ENCODE measurements at regions not wholly inside any gene's neighbourhood (a gene's known extent, or its start where the extent isn't known, plus 50 kb on each side); places are given as distances from the start of the nearest gene placed in this dataset.
"Not testable (repeated sequence)": the region's sequence is repeated elsewhere in the genome, so short reads cannot be mapped to it uniquely, and the experiment has no call there.

DNA sequence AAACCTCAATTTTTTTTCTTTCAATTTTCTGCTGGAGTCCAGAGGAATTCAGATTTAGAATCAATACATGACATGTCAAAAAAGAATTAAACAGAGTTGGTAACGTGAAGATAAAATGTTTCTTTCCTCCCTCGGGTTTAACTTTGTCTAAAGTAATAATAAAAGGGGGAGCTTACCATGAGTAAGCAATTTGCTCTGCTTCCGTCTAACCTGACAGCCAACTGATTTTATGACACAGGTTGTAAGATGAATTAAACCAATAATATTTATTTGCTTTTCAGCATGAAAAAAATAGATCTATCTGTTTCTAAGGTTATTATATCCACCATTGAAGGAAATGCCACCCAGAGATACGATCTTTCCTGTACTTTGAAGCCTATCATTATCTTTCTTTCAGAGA is 352.6 kb downstream of the OSTF1 start:
- CTCF ChIA-PET = no interaction called here
- H3K9me3 Mint-ChIP-seq (ENCODE audit: low read depth) = no peaks in the 10 kb centered on the region
- H3K4me3 Mint-ChIP-seq = no peak overlapping the region

DNA sequence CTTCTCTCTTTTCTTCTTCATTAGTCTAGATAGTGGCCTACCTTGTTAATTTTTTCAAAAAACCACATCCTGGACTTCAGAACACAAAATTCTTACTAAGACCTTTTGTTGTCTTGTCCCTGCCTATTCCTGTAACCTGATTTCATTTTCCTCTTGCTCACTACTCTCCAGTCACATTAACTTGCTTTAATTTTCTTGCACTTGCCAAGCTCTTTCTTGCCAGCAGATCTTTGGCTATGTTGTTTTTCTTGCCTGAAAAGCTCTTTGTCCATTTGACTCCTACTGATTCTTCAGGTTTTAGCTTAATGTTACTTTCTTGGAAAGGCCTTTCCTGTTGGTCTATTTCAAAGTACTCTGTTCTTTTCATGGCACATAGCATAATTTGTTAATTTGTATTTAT is 356.8 kb downstream of the OSTF1 start:
- H3K4me3 Mint-ChIP-seq = no peak overlapping the region
- H3K27ac Mint-ChIP-seq = no peak overlapping the region
- no peaks in the 10 kb centered on the region for H3K36me3 Mint-ChIP-seq
- H3K9me3 Mint-ChIP-seq (ENCODE audit: low read depth) = no peaks in the 10 kb centered on the region
- no peaks in the 10 kb centered on the region for H3K27me3 Mint-ChIP-seq
- CTCF ChIA-PET = no interaction called here
- ATAC-seq = no peak
- DNase-seq = no peak
- no peaks in the 10 kb centered on the region for H3K4me1 Mint-ChIP-seq

More for the DNA sequence above, 352.6 kb downstream of the OSTF1 start:
- Mint-ChIP-seq H3K36me3 (no peaks in the 10 kb centered on the region), H3K4me1 (no peaks in the 10 kb centered on the region), H3K27ac (no peak overlapping the region), H3K27me3 (no peaks in the 10 kb centered on the region)
- DNase-seq = no peak
- no peak for ATAC-seq

DNA sequence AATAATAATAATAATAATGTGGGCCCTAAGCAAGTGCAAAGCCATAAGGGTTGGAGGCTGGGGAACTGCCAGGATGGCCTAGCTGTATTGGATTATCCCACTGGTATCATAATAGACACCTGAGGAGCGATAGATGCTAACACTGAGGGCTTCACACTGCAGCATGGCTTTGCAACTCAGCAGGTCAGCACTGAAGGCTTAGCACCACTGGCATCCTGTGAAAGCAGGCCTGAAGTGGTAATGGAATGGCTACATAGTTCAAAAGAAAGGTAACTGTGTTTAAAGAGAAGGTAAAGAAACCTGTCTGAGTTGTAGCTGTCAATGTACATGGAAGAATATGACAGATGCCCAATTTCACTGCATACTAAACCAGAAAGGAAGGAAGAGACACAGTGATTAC is 359.0 kb downstream of the OSTF1 start:
- Mint-ChIP-seq H3K27ac (no peak overlapping the region), H3K4me3 (no peak overlapping the region), H3K9me3 (ENCODE audit: low read depth) (no peaks in the 10 kb centered on the region), H3K4me1 (no peaks in the 10 kb centered on the region), H3K27me3 (no peaks in the 10 kb centered on the region), H3K36me3 (no peaks in the 10 kb centered on the region)
- ATAC-seq (no peak), DNase-seq (no peak)
- CTCF ChIA-PET = no interaction called here

DNA sequence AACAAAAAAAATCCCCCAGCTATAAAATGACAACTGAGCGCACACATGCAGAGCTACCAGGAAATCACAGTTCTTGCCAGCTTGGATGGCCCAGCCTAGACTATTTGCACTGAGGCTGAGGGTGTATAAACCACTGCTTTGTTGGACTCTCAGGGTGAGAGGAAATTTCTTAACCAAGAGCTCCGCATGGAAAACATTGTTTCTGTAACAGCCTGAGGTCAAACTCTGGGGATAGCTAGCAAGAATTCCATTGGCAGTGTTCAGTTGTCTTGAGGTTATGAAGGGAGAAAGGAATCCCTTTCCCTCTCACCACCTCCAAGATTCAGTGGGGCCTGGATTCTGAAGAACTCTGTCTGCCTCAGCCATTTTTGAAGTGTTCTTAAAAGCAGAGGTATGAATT is 360.0 kb downstream of the OSTF1 start:
- Mint-ChIP-seq H3K36me3 (no peaks in the 10 kb centered on the region), H3K4me1 (no peaks in the 10 kb centered on the region), H3K27me3 (no peaks in the 10 kb centered on the region), H3K9me3 (ENCODE audit: low read depth) (no peaks in the 10 kb centered on the region), H3K4me3 (no peak overlapping the region), H3K27ac (no peak overlapping the region)
- ATAC-seq = no peak
- CTCF ChIA-PET = no interaction called here
- no peak for DNase-seq

DNA sequence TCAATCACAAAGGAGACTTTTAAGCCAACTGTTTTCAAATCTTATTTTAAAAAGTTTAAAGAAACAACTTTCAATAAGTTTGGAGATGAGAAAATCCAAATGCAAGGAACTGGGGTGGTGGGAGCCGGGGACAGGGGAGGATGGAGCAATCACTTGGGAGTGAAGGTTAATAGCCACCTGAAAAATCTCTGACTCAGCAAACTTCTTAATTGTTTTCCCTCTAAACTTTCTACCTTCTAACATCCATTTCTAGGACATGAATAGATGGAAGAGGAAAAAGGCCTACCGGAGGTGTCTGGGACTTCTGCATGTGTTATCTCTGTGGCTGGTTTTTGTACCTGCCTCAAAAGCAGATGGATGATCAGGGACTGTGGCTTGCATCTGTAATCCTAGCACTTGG is 360.6 kb downstream of the OSTF1 start:
- DNase-seq (no peak), ATAC-seq (no peak)
- Mint-ChIP-seq H3K4me3 (no peak overlapping the region), H3K27ac (no peak overlapping the region), H3K4me1 (no peaks in the 10 kb centered on the region), H3K36me3 (no peaks in the 10 kb centered on the region), H3K27me3 (no peaks in the 10 kb centered on the region), H3K9me3 (ENCODE audit: low read depth) (no peaks in the 10 kb centered on the region)
- CTCF ChIA-PET = no interaction called here

DNA sequence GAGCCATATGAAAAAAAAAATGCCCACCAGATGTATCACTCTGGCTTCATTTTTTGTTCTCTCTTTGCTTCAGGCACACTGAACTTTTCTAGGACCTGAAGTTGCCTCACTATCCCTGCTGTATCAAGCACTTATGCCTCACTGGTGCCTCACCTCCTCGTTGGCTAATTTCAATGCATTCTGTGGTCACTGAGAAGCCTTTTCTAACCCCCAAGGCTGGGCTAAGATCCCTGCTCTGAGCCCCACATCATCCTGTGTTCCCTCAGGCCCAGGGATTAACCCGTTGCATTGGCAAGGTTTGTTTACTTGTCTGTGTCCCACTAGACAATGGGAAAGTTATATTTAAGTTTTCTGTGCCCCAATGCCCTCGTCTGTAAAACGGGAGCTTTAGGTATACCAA is 362.7 kb downstream of the OSTF1 start:
- DNase-seq (no peak), ATAC-seq (no peak)
- H3K9me3 Mint-ChIP-seq (ENCODE audit: low read depth) = no peaks in the 10 kb centered on the region
- H3K36me3 Mint-ChIP-seq = no peaks in the 10 kb centered on the region
- H3K4me3 Mint-ChIP-seq = no peak overlapping the region
- CTCF ChIA-PET = no interaction called here
- H3K4me1 Mint-ChIP-seq = no peaks in the 10 kb centered on the region
- H3K27ac Mint-ChIP-seq = no peak overlapping the region
- H3K27me3 Mint-ChIP-seq = no peaks in the 10 kb centered on the region

DNA sequence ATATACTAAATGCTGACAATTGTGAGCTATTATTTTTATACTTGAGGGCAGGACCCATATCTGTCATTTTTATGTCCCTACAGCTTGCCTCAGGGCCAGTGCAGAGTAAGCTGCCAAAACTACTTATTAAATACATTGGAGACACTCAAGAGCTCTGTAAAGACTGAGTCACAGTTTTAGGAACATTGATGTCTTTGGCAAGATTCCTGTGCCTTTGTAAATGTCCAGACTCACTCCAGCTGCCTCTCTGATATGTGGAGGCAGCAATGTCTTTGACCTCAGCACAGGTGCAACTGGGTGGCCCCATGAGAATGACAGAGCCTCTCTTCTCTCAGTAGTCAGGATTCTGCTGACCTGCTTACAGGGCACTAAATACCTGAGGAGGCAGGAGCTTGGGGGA is 363.2 kb downstream of the OSTF1 start:
- no peaks in the 10 kb centered on the region for H3K4me1 Mint-ChIP-seq
- no peaks in the 10 kb centered on the region for H3K36me3 Mint-ChIP-seq
- H3K27ac Mint-ChIP-seq = no peak overlapping the region
- DNase-seq = no peak
- no peaks in the 10 kb centered on the region for H3K27me3 Mint-ChIP-seq
- CTCF ChIA-PET = no interaction called here
- no peak for ATAC-seq
- no peaks in the 10 kb centered on the region for H3K9me3 Mint-ChIP-seq (ENCODE audit: low read depth)
- no peak overlapping the region for H3K4me3 Mint-ChIP-seq

DNA sequence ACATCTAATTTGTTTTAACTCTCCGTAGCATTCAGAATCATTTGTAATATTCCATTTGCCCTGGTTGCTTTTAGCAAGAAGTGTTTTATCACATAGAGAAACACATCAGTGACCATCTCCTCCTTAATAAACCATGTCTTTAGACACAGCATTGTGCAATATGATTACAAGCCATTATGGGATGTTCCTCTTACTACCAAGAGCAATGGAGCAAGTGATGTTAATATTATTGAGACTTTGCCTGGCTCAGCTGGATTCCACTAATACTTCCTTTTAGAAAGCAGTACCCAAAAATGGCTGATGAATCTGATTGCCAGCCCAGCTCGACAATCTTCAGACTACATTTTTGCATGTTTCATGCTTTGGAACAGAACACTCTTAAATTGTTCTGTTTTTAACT is 364.2 kb downstream of the OSTF1 start:
- no peaks in the 10 kb centered on the region for H3K9me3 Mint-ChIP-seq (ENCODE audit: low read depth)
- CTCF ChIA-PET = no interaction called here
- no peak overlapping the region for H3K4me3 Mint-ChIP-seq
- H3K27me3 Mint-ChIP-seq = no peaks in the 10 kb centered on the region
- DNase-seq (no peak), ATAC-seq (no peak)
- H3K4me1 Mint-ChIP-seq = no peaks in the 10 kb centered on the region
- no peak overlapping the region for H3K27ac Mint-ChIP-seq
- no peaks in the 10 kb centered on the region for H3K36me3 Mint-ChIP-seq

DNA sequence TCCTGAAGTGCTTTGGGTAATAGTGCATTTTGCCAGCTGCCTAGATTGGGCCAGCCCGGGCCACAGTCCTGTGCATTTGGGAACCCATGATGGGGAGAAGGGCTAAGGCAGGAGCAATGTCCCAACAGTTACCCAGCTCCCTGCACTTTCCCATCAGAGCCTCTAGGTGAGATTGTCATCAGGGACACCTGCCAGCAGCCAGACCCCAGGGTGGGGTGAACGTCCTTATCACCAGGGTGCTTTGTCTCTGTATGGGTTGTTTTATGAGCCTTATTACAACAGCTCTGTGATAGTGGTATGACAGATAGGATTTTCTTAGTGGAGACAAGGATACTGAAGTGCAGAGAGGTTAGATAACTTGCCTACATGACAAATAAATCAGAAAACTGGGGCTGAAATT is 365.7 kb downstream of the OSTF1 start:
- CTCF ChIA-PET = no interaction called here
- DNase-seq = no peak
- Mint-ChIP-seq H3K27me3 (no peaks in the 10 kb centered on the region), H3K27ac (no peak overlapping the region), H3K9me3 (ENCODE audit: low read depth) (no peaks in the 10 kb centered on the region), H3K4me1 (no peaks in the 10 kb centered on the region), H3K36me3 (no peaks in the 10 kb centered on the region), H3K4me3 (no peak overlapping the region)
- no peak for ATAC-seq

DNA sequence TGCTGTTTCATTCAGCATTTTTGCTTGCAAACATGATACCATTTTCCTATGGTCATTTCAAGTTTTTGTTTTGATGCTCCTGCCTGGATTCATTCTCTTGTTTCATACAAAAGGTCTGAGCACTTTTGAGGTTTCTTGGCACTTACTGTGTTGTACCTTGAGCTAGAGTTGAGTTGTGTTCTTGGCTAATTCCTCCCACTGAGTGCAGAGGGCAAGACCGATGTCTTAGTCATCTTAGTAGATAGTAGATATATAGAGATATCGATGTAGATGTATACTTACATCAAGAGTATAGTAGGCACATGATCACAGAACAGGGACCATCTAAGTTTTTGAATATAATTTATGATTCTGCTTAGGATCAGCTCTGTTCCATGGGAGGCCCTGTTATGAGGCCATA is 366.6 kb downstream of the OSTF1 start:
- ATAC-seq (no peak), DNase-seq (no peak)
- H3K4me3 Mint-ChIP-seq = no peak overlapping the region
- no peaks in the 10 kb centered on the region for H3K4me1 Mint-ChIP-seq
- no peaks in the 10 kb centered on the region for H3K36me3 Mint-ChIP-seq
- no peak overlapping the region for H3K27ac Mint-ChIP-seq
- no peaks in the 10 kb centered on the region for H3K9me3 Mint-ChIP-seq (ENCODE audit: low read depth)
- CTCF ChIA-PET = no interaction called here
- H3K27me3 Mint-ChIP-seq = no peaks in the 10 kb centered on the region

DNA sequence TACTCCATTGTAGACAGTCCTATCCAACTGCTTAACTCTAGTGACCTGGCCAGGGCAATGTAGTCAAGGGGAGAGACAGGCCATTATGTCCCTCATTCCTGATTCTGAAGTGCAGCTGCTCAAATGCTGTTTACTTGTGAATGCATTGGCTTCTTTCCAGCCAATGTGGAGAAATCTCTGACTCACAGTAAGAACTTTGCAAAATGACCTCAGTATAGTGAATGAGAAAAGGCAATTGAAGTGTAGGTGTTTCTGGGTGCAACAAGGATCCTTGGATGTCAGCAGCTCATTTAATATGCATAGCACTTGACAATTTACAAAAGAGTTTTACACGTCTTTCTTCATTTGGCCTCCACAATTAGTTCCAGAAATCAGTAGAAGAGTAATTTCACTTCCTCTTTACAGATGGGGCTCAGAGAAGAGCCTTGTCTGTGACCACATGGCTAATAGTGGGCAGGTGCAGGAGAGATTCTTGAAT is 367.2 kb downstream of the OSTF1 start:
- DNase-seq (no peak), ATAC-seq (no peak)
- H3K27ac Mint-ChIP-seq = no peak overlapping the region
- no peak overlapping the region for H3K4me3 Mint-ChIP-seq
- H3K27me3 Mint-ChIP-seq = no peaks in the 10 kb centered on the region
- no peaks in the 10 kb centered on the region for H3K4me1 Mint-ChIP-seq
- no peaks in the 10 kb centered on the region for H3K9me3 Mint-ChIP-seq (ENCODE audit: low read depth)
- H3K36me3 Mint-ChIP-seq = no peaks in the 10 kb centered on the region
- CTCF ChIA-PET = no interaction called here

DNA sequence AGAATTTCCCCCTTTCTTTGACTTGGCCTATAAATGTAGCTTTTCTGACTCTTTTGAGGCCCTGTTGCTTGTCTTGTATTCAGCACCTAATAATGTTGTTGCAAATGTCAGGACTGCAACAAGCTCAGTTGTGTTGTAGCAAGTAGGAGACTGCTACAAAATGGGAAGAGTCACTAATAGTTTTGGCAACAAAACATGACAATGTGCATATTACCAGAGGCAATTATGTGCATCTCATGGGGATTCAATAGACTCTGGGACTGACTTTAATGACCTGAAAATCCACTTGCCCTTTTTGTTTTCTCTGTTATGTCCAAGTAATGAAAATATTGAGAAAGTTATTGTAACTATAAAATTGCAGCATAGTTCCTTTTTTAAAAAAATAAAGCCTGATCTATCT is 368.4 kb downstream of the OSTF1 start:
- Mint-ChIP-seq H3K4me3 (no peak overlapping the region), H3K36me3 (no peaks in the 10 kb centered on the region), H3K4me1 (no peaks in the 10 kb centered on the region), H3K27ac (no peak overlapping the region), H3K27me3 (no peaks in the 10 kb centered on the region), H3K9me3 (ENCODE audit: low read depth) (no peaks in the 10 kb centered on the region)
- CTCF ChIA-PET = no interaction called here
- DNase-seq (no peak), ATAC-seq (no peak)

DNA sequence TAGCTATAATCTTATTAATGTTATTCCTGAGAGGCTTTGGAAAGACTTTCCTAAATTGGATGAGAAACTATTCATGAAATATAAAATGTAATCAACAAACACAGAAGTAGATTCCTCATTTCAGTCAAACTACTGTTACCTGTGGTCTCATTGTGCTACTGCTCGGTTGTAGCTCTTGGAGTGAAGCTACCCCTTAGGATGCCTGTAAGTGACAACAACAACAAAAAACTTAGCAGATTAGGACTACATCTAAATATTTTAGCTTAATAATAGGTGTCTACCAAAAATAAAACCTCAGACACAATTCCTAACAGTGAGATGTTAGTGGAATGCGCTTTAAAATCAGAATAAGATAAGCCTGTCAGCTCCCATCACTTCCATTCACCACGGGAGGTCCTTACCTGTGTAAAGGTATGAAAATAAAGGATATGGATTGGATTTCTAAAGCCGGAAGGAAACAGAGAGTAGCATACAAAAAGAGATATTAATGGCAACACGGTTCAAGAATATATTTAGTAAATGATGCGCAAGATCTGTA is 369.2 kb downstream of the OSTF1 start:
- no peak for ATAC-seq
- H3K4me1 Mint-ChIP-seq = no peaks in the 10 kb centered on the region
- H3K4me3 Mint-ChIP-seq = no peak overlapping the region
- H3K27me3 Mint-ChIP-seq = no peaks in the 10 kb centered on the region
- DNase-seq = no peak
- no peaks in the 10 kb centered on the region for H3K36me3 Mint-ChIP-seq
- no peak overlapping the region for H3K27ac Mint-ChIP-seq
- H3K9me3 Mint-ChIP-seq (ENCODE audit: low read depth) = no peaks in the 10 kb centered on the region
- CTCF ChIA-PET = no interaction called here

DNA sequence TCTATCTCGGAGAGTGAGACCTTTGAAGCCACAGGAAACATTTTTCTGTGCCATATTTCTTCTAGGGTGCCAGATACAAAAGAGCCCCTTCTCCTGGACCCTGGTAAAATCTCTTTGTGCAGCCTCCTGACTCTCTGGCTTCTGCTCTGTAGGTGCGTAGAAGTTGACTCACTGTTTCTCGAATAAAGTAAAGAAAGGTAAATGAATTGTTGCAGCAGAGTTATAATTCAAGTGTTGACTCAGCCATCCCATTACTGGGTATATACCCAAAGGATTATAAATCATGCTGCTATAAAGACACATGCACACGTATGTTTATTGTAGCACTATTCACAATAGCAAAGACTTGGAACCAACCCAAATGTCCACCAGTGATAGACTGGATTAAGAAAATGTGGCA is 371.0 kb downstream of the OSTF1 start:
- H3K27me3 Mint-ChIP-seq; CTCF ChIA-PET; H3K27ac Mint-ChIP-seq; H3K9me3 Mint-ChIP-seq (ENCODE audit: low read depth); H3K36me3 Mint-ChIP-seq; H3K4me1 Mint-ChIP-seq; ATAC-seq; H3K4me3 Mint-ChIP-seq; DNase-seq: not testable (repeated sequence)

DNA sequence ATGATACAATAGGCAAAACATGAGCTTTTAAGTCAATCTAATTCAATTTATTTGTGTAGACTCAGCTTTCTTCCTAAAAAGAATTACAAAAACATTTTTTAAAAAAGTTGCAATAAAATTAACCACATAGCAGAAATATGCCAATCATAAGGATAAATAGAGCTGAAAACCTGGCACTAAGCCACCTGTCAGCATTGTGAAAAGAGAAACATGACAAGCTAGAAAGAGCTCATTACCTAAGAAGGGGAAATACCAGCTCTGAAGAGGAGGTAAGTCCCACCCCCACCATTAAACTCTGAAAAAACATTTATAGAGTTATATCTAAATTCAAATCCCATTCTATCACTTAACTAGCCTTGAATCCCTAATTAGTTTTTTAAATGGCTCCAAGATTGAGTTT is 372.9 kb downstream of the OSTF1 start:
- H3K27me3 Mint-ChIP-seq = no peaks in the 10 kb centered on the region
- H3K9me3 Mint-ChIP-seq (ENCODE audit: low read depth) = no peaks in the 10 kb centered on the region
- H3K36me3 Mint-ChIP-seq = no peaks in the 10 kb centered on the region
- H3K4me3 Mint-ChIP-seq = no peak overlapping the region
- DNase-seq (no peak), ATAC-seq (no peak)
- H3K27ac Mint-ChIP-seq = no peak overlapping the region
- H3K4me1 Mint-ChIP-seq = no peaks in the 10 kb centered on the region
- CTCF ChIA-PET = no interaction called here

All from activated CD8-positive, alpha-beta memory T cell treated with anti-CD3 and anti-CD28 coated beads, Interleukin-2, amount 10 ng/mL, durations not matched to agents 7 days and 5 days (primary cell).